GM23338 (cell line): ENCODE measurements at regions not wholly inside any gene's neighbourhood (a gene's known extent, or its start where the extent isn't known, plus 50 kb on each side); places are given as distances from the start of the nearest gene placed in this dataset.

Experiments used
- ATAC-seq: fragments of 200-7000 bp; cut with Tn5 transposase; 3 replicates; pipeline ENCODE4 v1.9.1; 2020
- DNase-seq: peaks from one replicate; pipeline ENCODE4 v3.0.0-alpha.2; 2015; ENCODE audit warnings: low spot score
- H2AFZ ChIP-seq: fragments of 200-600 bp; sonication (generic); 2 replicates; pipeline ENCODE4 v1.8.0; 2016; ENCODE audit warnings: antibody characterized with exemption, mild to moderate bottlenecking, moderate library complexity
- H3F3A ChIP-seq: fragments of 200-600 bp; sonication (generic); replicated peaks from 2 replicates; pipeline ENCODE4 v1.8.0; 2017; ENCODE audit warnings: antibody characterized with exemption, mixed run types, low read depth
- H3K27ac ChIP-seq: fragments of 200-600 bp; sonication (generic); 2 replicates; pipeline ENCODE4 v1.6.1; 2016; ENCODE audit warnings: low read depth
- H3K27me3 ChIP-seq: fragments of 200-600 bp; sonication (generic); 2 replicates; pipeline ENCODE4 v1.8.0; 2016; ENCODE audit warnings: mild to moderate bottlenecking, mixed run types, moderate library complexity; ENCODE audit not compliant: insufficient read depth
- H3K36me3 ChIP-seq: fragments of 200-600 bp; sonication (generic); 2 replicates; pipeline ENCODE4 v1.8.0; 2016; ENCODE audit warnings: mild to moderate bottlenecking; ENCODE audit not compliant: insufficient read depth
- H3K4me1 ChIP-seq: fragments of 200-600 bp; sonication (generic); 2 replicates; pipeline ENCODE4 v1.8.0; 2016; ENCODE audit warnings: mild to moderate bottlenecking, moderate library complexity; ENCODE audit not compliant: insufficient read depth
- H3K4me2 ChIP-seq: fragments of 200-600 bp; sonication (generic); 2 replicates; pipeline ENCODE4 v1.7.1; 2017; ENCODE audit warnings: mixed run types
- H3K4me3 ChIP-seq: fragments of 200-600 bp; sonication (generic); 2 replicates; pipeline ENCODE4 v1.6.1; 2016; ENCODE audit warnings: mixed run types
- H3K79me2 ChIP-seq: fragments of 200-600 bp; sonication (generic); replicated peaks from 2 replicates; pipeline ENCODE4 v1.8.0; 2017; ENCODE audit warnings: mild to moderate bottlenecking; ENCODE audit not compliant: insufficient read depth
- H3K9me2 ChIP-seq: fragments of 200-600 bp; sonication (generic); 2 replicates; pipeline ENCODE4 v1.8.0; 2017; ENCODE audit not compliant: insufficient read depth
- H4K20me1 ChIP-seq: fragments of 200-600 bp; sonication (generic); replicated peaks from 2 replicates; pipeline ENCODE4 v1.8.0; 2017; ENCODE audit warnings: mild to moderate bottlenecking; ENCODE audit not compliant: insufficient read depth
- H3K27ac Mint-ChIP-seq: 2 replicates; pipeline ENCODE4 v1.8.0; 2020; ENCODE audit warnings: inconsistent platforms, mild to moderate bottlenecking, moderate library complexity, mixed read lengths
- H3K27me3 Mint-ChIP-seq: 3 replicates; pipeline ENCODE4 v1.8.0; 2022; ENCODE audit warnings: low read depth, mild to moderate bottlenecking, moderate library complexity, mixed read lengths, inconsistent platforms; ENCODE audit not compliant: insufficient read depth, poor library complexity
- H3K36me3 Mint-ChIP-seq: 3 replicates; pipeline ENCODE4 v1.8.0; 2021; ENCODE audit warnings: low read depth, mild to moderate bottlenecking, inconsistent platforms, moderate library complexity, mixed read lengths
- H3K4me1 Mint-ChIP-seq: 3 replicates; pipeline ENCODE4 v1.8.0; 2020; ENCODE audit warnings: mild to moderate bottlenecking, inconsistent platforms, mixed read lengths
- H3K4me3 Mint-ChIP-seq: 3 replicates; pipeline ENCODE4 v1.8.0; 2021; ENCODE audit warnings: moderate library complexity, mild to moderate bottlenecking, inconsistent platforms, mixed read lengths
- H3K9me3 Mint-ChIP-seq: 3 replicates; pipeline ENCODE4 v1.8.0; 2020; ENCODE audit warnings: moderate library complexity, mild to moderate bottlenecking, inconsistent platforms, mixed read lengths
- CTCF ChIP-seq, 2 experiments: fragments of 200-600 bp in 1 of 2; sonication (generic) in 1 of 2; conservative IDR thresholded peaks; 2 replicates each; pipeline versions ENCODE4 v1.5.1 to v1.6.1; 2016 to 2017; ENCODE audit warnings: antibody characterized with exemption in 2 of 2, low read depth in 2 of 2, mild to moderate bottlenecking in 2 of 2, moderate library complexity in 1 of 2
- JUNB ChIP-seq: IDR thresholded peaks from one replicate; pipeline ENCODE4 v1.6.1; 2016; ENCODE audit warnings: antibody characterized with exemption; ENCODE audit not compliant: unreplicated experiment
- NANOG ChIP-seq: IDR thresholded peaks from 2 replicates; pipeline ENCODE4 v1.6.1; 2016; ENCODE audit warnings: antibody characterized with exemption, borderline replicate concordance
- POLR2AphosphoS5 ChIP-seq: IDR thresholded peaks from 2 replicates; pipeline ENCODE4 v1.6.1; 2016; ENCODE audit warnings: antibody characterized with exemption, low read depth
- REST ChIP-seq: IDR thresholded peaks from one replicate; pipeline ENCODE4 v1.6.1; 2018; ENCODE audit warnings: antibody characterized with exemption; ENCODE audit not compliant: unreplicated experiment
- STAT1 ChIP-seq: IDR thresholded peaks from one replicate; pipeline ENCODE4 v1.6.1; 2016; ENCODE audit warnings: antibody characterized with exemption; ENCODE audit not compliant: unreplicated experiment
- ZNF114 ChIP-seq: fragments of 250-450 bp; sonication (Bioruptor Pico); IDR thresholded peaks from 2 replicates; pipeline ENCODE4 v1.5.0; 2020; ENCODE audit warnings: mild to moderate bottlenecking, moderate library complexity
- ZNF462 ChIP-seq: fragments of 250-450 bp; sonication (Bioruptor Pico); IDR thresholded peaks from 2 replicates; pipeline ENCODE4 v1.5.0; 2020; ENCODE audit warnings: mild to moderate bottlenecking, moderate library complexity

GRCh38 chr5:61777292-61777691, 445.2 kb downstream of the ZSWIM6 start (continued):
- no peak for TF ChIP-seq ZNF462 (CRISPR knock-in tag)
- TF ChIP-seq POLR2AphosphoS5, result no peak

- H3K36me3 ChIP-seq, result no peaks in the 10 kb centered on the region
- Mint-ChIP-seq H3K27ac (no peak overlapping the region), H3K27me3 (peaks cover 2% of the 10 kb centered on the region), H3K9me3 (no peaks in the 10 kb centered on the region), H3K36me3 (no peaks in the 10 kb centered on the region), H3K4me1 (peaks cover 14% of the 10 kb centered on the region), H3K4me3 (no peak overlapping the region)
- no peaks in the 10 kb centered on the region for H3K9me2 ChIP-seq
- ATAC-seq (no peak), DNase-seq (no peak)
- H3K4me3 ChIP-seq, result no peak overlapping the region
- H3K27ac ChIP-seq, result no peak overlapping the region
- no peak overlapping the region for H2AFZ ChIP-seq
- no peaks in the 10 kb centered on the region for H3F3A ChIP-seq
- H3K4me2 ChIP-seq, result no peak overlapping the region
- H3K27me3 ChIP-seq, result no peaks in the 10 kb centered on the region
- no peaks in the 10 kb centered on the region for H4K20me1 ChIP-seq
- H3K79me2 ChIP-seq, result no peaks in the 10 kb centered on the region
- no peaks in the 10 kb centered on the region; the same call in 1 of the 2 replicates for H3K4me1 ChIP-seq
- TF ChIP-seq REST (no peak), CTCF (conservative IDR thresholded peaks at IDR 0.05; ENCODE audit: low read depth in 2 of 2) (no peak), ZNF114 (CRISPR knock-in tag) (no peak), JUNB (no peak), POLR2AphosphoS5 (no peak), STAT1 (no peak), NANOG (no peak)
Measured at GRCh38 chr5:61779743-61780142, 447.7 kb downstream of the ZSWIM6 start.
